22Rv1 (cell line): ENCODE measurements at regions not wholly inside any gene's neighbourhood (a gene's known extent, or its start where the extent isn't known, plus 50 kb on each side); places are given as distances from the start of the nearest gene placed in this dataset.

Source experiments
- H3K27ac ChIP-seq: fragments of 450-650 bp; 2 replicates; pipeline ENCODE4 v1.5.1; 2017
- ZFX ChIP-seq: fragments of 450-650 bp; IDR thresholded peaks from 2 replicates; pipeline ENCODE4 v1.6.1; 2017; ENCODE audit warnings: antibody characterized with exemption, borderline replicate concordance
- TF ChIP-seq, protein P1 (sequence below): fragments of 450-650 bp; IDR thresholded peaks from 2 replicates; pipeline ENCODE4 v1.5.1; 2017; ENCODE audit warnings: mild to moderate bottlenecking

DNA sequence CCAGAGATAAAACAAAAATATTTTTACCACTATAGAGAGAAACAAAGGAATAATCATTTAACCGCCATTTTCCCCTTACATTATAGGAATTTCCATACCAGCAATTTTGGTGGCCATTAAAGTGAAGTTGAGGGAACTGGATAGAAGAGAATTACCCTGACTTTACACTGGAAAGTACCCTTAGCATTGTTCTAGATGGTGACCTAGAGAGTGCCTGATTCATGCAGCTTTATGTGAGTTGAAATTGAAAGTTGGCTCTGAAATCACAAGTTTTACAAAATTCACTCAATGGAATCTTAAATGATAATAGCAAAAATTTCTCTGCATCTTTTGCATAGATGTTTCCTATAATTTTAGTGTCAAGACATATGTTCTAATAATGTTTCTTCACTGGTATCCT is 55.7 kb upstream of the PREP start:
- TF ChIP-seq, protein P1, sequence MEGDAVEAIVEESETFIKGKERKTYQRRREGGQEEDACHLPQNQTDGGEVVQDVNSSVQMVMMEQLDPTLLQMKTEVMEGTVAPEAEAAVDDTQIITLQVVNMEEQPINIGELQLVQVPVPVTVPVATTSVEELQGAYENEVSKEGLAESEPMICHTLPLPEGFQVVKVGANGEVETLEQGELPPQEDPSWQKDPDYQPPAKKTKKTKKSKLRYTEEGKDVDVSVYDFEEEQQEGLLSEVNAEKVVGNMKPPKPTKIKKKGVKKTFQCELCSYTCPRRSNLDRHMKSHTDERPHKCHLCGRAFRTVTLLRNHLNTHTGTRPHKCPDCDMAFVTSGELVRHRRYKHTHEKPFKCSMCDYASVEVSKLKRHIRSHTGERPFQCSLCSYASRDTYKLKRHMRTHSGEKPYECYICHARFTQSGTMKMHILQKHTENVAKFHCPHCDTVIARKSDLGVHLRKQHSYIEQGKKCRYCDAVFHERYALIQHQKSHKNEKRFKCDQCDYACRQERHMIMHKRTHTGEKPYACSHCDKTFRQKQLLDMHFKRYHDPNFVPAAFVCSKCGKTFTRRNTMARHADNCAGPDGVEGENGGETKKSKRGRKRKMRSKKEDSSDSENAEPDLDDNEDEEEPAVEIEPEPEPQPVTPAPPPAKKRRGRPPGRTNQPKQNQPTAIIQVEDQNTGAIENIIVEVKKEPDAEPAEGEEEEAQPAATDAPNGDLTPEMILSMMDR, result no peak
- no peak for TF ChIP-seq ZFX
- no peak overlapping the region for H3K27ac ChIP-seq

DNA sequence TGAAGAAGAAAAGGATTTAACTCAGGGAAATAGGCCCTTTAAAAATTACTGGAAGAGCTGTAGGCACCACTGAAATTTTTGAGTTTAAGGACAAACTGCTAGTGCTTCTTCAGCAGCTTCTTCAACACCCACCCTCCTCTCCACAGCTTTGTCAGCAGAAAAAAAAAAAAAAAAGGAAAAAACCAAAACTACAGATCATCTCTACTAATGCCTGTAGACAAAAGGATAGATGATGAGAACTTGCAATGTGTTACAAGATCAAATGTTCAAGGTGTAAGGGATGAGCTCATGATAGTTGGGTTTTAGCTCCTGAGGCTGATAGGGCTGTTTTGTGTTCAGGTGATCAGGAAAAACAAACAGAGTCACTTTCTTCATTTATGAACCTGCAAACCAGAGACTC is 55.2 kb upstream of the PREP start:
- no peak overlapping the region for H3K27ac ChIP-seq
- TF ChIP-seq ZFX, result no peak
- TF ChIP-seq, protein P1, result no peak

DNA sequence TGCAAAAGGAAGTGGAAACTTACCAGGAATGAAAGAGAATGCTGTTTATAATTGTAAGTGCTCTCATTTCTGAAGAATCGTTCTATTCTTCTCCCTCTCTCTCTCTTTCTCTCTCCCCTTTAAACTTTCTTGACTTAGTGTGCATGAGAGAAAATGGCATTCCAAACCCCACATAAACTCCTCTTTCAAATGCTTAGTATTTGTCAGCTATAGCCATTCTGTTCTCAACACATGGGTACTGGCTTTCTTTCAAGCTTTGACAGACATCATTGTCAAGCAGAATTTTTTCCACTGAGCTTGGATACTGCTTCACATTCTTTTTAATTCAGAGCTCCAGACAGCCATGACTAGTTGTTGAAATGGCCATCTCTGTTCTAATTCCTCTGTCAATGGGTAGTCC is 51.1 kb upstream of the PREP start:
- TF ChIP-seq ZFX, result no peak
- TF ChIP-seq, protein P1, result no peak
- no peak overlapping the region for H3K27ac ChIP-seq

DNA sequence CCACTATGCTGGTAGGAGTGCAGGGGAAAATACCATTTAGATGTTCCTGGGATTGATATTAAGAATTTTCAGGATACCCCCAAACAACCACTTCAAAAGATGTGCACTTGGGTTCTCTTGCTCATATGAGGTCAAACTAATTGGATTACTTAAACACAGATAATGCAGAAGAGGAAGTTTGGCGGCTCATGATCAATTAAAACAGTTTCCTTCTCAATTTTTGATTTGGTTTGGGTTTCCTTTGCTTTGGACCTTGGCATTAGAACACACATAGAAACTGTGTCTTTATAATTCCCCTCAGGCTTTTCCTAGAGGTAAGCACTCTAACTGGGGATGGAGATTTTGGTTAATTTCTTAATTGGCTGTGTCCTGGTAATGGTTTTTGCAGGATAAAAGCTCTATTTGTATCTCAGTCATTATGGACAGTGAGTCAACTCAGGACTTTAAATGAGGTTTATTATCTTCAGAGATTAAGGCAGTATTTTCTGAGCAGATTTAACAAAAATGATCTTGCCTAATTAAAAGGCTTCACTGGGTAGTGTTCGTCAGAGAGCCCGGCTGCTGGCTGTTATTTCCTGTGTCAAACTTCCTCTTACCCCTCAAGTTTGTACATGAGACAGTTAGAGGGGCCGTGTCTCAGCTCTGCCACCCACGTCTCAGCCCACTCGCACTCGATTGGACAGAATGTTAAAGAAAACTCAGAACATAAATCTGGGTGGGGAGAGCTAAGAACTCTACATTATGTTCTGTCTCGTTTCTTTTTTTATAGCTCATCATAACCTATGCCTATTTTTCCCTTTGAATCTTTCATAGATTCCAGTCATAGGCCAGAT is 50.3 kb upstream of the PREP start:
- no peak overlapping the region for H3K27ac ChIP-seq
- TF ChIP-seq, protein P1, result no peak
- no peak for TF ChIP-seq ZFX
